HG02885 (cell line): ENCODE measurements at regions not wholly inside any gene's neighbourhood (a gene's known extent, or its start where the extent isn't known, plus 50 kb on each side); places are given as distances from the start of the nearest gene placed in this dataset.

Experiments used
- ATAC-seq: cut with Tn5 transposase; IDR thresholded peaks from one replicate; pipeline ENCODE4 v1.9.1; 2021; ENCODE audit warnings: mild to moderate bottlenecking; ENCODE audit not compliant: unreplicated experiment, poor library complexity

- ATAC-seq = no peak
Measured at GRCh38 chr1:60575326-60575977, 501.9 kb upstream of the C1orf87 start.

DNA sequence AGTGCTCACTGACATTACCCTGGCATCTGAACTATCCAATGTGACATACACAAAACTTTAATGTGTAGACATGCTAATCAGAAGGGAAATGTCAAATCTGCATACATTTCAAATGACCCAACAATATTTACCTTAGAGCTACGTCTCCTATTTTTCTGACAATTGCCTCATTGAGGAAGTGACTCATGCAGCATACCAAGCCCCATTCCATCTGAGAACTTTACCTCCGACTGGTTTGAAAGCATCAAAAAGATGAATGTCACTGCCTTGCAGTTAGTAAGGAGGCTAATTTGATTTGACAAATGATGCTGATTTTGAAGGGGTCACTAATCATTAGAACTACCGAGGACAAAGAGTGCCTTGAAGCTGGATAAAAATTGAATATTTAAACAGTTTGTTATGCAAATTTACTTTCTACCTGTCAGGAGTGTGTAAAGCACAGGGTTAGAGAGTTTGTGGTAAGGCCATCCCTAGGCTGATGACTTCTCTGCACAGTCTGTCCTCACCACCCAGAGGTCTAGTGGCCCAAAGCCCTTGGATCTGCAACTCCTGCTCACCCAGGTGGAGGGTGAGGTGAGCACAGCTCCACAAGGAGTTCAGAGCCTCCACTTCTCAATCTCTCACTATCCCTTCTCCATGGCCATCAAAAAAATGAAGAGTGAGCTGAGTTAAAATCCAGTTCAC is 500.3 kb upstream of the C1orf87 start:
- no peak for ATAC-seq

- ATAC-seq = no peak
Measured at GRCh38 chr1:60573121-60573520, 499.6 kb upstream of the C1orf87 start.

- ATAC-seq = no peak
Measured at GRCh38 chr1:60572378-60572777, 498.8 kb upstream of the C1orf87 start.

GRCh38 chr1:60571811-60572210 is 498.2 kb upstream of the C1orf87 start:
- ATAC-seq = no peak

DNA sequence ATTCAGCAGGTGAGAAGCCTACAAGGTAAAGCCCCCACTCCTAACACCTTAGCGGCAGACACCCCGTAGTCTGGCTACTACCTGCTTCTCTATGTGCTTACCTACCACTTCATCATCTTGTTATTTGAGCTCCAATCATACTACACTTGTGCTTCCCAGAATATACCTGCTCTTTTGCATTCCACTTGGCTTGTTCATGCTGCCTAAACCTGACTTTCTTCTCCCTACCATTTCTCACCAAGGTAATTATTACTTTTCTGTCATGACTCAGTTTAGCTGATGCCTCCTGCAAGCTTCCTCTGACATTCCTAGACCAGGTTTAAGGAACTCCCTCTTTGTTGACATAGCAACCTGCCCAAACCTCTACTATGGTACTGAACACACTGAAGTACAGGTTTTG is 495.6 kb upstream of the C1orf87 start:
- ATAC-seq = no peak

GRCh38 chr1:60567256-60567655 is 493.7 kb upstream of the C1orf87 start:
- ATAC-seq = no peak

- ATAC-seq = no peak
Measured at GRCh38 chr1:60564916-60565750, 491.6 kb upstream of the C1orf87 start.

DNA sequence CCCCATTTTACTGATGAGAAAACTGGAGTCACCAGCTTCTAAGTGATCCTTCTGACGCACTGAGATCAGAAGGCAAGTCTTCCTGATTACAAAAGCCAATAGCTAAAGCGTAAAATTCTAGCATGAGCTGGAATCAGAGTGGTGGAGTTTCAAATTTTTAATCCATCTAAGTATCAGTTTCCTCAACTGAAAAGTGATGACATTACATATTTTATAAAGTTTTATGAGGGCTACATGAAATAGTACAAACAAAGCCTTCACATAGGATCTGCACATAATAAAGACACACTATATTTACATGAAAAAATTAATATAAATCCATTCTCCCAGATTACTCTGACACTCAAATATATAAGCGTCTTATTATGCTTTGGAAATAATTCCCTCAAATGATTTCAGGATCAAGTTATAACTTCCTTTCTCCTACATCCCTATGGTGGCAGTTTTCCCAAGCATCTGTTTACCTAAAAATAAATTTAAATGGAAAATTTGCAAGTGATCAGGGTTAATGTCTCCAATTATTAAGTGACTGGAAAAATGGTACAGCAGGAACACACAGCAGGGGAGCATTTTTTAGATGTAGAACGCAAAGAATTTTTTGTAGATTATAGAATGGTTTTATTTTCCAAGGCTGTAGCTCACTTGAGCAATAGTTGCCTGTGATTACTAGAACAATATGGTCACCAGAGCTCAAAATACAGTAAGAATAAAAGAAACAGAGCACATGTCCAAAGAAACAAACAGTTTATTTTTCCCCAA is 490.4 kb upstream of the C1orf87 start:
- no peak for ATAC-seq

DNA sequence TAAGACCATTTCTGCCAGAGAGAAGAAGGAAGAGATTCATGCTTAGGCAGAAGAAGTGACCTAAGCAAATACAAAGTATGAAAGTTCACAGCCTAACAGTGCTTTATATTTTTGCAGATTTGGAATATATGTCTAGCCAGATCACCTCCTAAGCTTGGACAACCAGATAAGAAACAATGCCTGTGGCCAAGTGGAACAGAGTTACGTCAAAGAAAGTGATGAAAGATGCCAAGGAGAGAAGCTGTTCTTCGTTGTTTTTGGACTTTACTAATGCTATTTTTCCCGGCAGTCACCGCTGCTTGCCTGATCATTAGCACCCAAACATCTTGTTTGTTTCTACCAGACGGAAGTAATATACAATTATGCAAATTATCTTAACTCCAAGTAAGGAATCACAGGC is 489.2 kb upstream of the C1orf87 start:
- no peak for ATAC-seq

DNA sequence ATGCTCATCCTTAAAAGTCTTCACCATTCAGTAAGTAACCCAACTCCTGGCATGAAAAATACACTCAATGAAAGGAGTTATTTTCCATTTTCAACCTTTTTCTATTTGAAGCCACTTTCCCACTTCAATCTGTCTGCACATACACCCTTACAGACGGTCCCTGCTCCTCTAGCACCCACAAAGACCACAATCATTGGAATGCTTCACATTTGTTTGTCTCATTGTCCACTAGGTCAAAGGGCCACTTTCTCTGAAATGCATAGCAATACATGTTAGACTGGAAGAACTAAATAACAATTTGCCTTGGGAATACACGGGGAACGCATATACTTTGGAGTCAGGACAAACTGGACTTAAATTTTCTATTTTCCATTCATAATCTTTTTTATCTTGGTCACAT is 487.1 kb upstream of the C1orf87 start:
- ATAC-seq = no peak

GRCh38 chr1:60558236-60558635 is 484.7 kb upstream of the C1orf87 start:
- no peak for ATAC-seq

- ATAC-seq = no peak
Measured at GRCh38 chr1:60553730-60554129, 480.2 kb upstream of the C1orf87 start.

DNA sequence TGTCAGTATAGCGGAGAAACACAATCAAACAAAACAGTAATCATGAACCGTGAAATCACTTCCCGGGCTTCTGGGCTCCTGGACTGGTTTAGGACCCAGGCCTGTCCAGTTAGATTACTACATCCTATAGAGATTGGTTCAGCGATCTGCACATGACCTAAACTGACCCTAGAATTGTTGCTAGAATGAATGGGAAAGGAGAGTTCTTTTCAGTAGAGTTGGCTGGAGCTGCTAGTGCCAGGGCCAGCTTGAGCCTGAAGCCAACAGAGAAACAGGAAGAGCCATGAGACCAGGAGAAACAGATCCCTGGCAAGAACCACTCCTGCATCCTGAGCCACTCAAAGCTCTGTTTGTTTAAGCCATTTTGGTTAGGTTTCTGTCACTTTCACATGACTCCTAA is 474.3 kb upstream of the C1orf87 start:
- ATAC-seq = no peak

- no peak for ATAC-seq
Measured at GRCh38 chr1:60541831-60542532, 468.4 kb upstream of the C1orf87 start.

DNA sequence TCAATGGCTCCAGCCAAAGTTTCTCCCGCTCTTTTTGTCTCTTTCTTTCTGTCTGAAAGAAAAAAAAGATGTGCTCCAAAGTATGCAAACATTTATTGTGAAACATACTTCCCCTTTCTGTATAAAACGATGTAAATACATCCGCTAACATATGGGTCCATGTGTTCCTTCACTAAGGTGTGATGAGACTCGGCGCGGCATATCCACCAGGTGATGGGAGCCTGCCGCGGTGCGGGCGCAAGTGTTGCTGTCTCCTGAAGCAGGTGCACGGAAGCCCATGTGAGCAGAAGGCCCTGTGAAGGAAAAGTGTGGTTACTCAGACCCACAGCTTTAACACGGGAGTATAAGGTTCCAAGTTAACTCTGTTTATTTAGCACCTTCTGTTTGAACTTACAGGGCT is 466.6 kb upstream of the C1orf87 start:
- ATAC-seq = no peak

DNA sequence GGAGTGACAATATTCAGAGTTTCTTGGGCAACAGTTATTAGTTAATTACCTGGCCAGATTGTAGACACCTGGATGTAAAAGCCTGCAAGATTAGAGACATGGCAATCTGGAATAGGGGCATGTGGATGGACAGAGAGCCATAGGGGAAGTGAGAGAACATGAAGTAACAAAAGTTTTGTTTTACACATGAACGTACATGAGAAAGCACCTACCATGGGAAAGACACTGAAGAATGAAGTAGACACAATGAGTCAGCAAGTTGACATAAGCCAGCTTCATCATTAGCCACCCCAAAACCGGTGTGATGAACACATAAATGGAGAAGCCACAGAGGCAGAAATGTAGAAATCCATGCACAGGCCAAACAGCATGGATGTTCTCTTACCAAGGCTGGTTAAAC is 462.1 kb upstream of the C1orf87 start:
- ATAC-seq = no peak

DNA sequence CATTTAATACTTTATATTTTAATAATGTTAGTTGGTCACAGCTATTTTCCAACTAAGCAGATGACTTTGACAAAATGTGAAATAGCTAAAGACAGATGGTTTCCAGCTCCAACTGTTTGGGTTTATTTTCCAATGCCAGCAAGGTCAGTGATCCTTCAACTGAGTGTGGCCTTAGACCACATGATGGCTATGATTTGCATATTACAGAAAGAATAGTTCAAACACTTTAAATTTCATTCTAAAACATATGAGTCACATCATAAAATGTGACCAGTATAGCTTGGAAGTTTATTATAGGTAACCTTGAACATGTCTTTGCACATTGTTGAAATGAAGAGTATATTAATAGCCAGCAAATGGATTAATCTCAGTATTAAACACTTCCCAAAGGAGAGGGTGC is 454.0 kb upstream of the C1orf87 start:
- no peak for ATAC-seq

- no peak for ATAC-seq
Measured at GRCh38 chr1:60516996-60517395, 443.4 kb upstream of the C1orf87 start.

- ATAC-seq = no peak
Measured at GRCh38 chr1:60510162-60510561, 436.6 kb upstream of the C1orf87 start.
